ENCODE measurements at regions not wholly inside any gene's neighbourhood (a gene's known extent, or its start where the extent isn't known, plus 50 kb on each side); places are given as distances from the start of the nearest gene placed in this dataset.

- DNase-seq = no peak
Measured at GRCh38 chr3:161444694-161445077, 51.9 kb upstream of the OTOL1 start.

- no peak for DNase-seq
Measured at GRCh38 chr3:161443921-161444693, 52.5 kb upstream of the OTOL1 start.

GRCh38 chr3:161430307-161430706, 59.0 kb upstream of the SPTSSB start:
- no peak for DNase-seq

GRCh38 chr3:161427347-161427746, 56.0 kb upstream of the SPTSSB start:
- no peak for DNase-seq

GRCh38 chr3:161426758-161427157, 55.4 kb upstream of the SPTSSB start:
- DNase-seq = no peak

GRCh38 chr3:161423911-161424522, 52.7 kb upstream of the SPTSSB start:
- DNase-seq = peak; percentile 40

GRCh38 chr3:161422171-161422700, 50.9 kb upstream of the SPTSSB start:
- no peak for DNase-seq
